NCI-H1105 (cell line): ENCODE measurements at regions not wholly inside any gene's neighbourhood (a gene's known extent, or its start where the extent isn't known, plus 50 kb on each side); places are given as distances from the start of the nearest gene placed in this dataset.
"Not testable (repeated sequence)": the region's sequence is repeated elsewhere in the genome, so short reads cannot be mapped to it uniquely, and the experiment has no call there.

Experiments used
- DNase-seq: peaks from one replicate; lab custom pipeline; 2025; lab: John Stamatoyannopoulos, UW

DNA sequence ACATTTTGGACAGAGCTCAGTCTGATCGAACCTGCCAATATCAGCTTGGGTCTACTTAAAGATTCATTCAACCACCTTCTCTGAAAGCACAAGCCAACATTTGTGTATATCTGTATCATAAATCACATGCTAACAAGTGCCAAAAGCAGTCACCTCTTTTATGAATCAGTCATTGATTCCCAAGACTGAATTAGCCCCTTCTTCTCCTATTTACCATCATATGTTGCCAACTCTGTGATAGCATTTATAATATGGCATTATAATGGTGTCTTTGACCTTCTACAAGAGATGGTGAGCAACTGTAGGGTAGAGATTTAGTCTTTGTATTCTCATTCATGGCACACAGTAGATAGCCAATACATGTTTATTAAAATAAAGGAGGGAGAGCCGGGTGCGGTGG is 61.4 kb downstream of the DDX53 start:
- no peak for DNase-seq

DNA sequence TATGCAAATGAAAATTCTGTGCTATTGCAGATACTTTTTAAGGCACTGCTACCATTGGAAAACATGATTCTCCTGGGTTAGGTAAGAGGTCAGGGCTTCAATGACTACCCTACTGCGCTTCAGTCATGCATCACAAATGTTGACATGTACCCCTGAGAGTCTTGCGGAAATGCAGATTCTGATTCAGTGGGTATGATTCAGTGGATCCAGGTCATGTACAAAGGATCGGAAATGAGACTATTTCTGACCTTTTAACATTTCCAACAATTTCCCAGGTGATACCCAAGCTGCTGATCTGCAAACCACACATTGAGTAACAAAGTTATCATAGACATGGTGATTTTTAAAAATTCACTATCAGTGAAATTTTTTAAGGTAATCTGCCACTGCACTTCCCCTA is 62.6 kb downstream of the DDX53 start:
- DNase-seq = no peak

DNA sequence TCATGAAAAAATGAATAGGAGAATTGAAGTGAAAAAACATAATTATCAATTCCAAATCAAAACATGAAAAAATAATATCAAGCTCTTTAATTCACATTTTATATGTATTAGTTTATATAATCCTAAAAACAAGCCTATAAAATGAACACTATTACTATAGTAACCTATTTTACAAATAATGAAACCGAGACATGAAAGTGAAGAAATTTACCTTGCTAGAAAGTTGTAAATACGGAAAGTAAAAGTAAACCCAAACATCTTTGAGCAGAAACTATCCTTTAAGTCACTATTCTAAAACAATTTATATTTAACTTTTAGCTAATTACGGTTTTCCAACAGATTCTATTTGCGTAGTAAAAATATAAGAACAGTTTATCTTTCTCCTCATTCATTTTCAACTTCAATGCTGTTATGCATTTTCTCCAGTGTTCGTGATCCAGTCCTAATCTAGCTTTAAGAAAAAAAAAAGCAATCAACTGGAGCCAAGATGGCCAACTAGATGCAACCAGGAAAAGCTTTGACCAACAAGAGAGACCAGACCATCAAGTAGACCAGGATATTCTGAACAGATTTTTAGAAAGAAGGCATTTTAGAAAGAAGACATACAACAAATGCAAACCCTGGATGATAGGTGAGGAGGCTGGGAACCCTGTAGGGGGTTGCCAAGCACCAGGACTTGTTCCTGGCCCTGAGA is 67.0 kb downstream of the DDX53 start:
- no peak for DNase-seq

DNA sequence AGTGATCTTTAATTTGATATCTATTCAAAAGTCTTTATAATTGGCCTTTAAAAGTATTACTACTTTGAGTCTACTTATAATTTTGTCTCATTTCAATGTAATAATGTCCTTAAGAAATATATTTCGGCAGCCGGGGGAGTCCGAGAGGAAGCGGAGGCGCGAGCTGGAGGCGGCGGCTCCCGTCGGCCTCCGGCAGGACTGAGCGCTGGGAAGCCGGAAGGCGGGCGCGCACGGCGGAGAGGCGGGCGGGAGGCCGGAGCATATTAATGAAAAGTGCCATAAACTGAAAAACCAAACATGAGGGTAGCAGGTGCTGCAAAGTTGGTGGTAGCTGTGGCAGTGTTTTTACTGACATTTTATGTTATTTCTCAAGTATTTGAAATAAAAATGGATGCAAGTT is 75.7 kb downstream of the DDX53 start:
- DNase-seq = not testable (repeated sequence)

DNA sequence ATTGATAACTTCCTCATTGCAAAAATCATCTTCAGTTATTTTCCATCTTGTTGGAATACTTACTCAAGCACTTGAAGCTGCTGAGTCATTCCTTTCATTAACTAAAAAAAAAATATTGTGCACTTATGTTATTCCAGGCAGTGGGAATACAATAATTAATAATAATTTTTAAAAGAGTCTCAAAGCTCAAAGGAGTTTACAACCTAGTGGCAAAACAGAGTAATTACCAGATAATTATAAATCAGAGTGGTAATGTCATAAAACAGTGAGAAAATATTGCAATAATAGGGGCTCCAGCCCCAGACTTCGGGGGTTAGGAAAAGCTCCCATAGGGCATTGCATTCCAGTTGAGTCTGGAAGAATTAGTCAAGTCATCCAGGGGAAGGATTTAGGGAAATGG is 79.6 kb downstream of the DDX53 start:
- DNase-seq = no peak

DNA sequence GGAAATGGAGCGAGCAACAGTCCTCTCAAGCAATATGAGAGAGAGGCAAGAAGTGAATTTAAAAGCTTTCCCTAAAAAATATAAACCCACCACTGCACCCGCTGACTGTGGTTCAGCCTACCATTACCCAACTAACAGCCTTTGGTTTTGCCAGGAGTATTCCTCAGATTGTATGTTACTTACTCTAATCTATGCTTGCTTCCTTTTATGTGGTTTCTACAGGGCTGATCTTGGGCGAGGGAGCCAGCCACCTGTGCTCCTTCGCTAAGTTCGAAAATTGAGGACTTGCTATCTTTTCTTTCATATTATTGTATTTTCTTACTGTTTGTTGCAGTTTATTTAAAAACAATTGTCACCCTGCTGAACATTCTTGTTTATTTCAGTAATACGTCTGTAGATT is 101.1 kb downstream of the DDX53 start:
- no peak for DNase-seq

DNA sequence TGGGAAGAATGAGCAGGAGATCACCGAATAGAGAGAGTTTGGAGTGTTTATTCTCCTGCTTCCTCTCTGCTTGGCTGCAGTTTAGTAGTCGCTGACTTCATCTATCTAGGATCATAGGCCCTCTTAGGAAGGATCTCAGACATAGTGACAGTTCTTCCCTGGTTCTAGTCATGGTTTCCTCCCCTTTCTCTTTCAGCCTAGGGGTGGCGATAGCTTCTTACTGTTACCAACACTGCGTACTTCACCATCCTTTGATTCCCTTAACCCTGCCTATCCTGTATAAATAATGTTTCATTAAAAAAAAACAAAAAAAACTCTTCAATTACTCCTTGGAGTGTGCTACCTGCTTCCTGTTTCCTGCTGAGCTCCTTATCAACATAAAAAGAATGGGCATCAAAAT is 103.8 kb downstream of the DDX53 start:
- no peak for DNase-seq

DNA sequence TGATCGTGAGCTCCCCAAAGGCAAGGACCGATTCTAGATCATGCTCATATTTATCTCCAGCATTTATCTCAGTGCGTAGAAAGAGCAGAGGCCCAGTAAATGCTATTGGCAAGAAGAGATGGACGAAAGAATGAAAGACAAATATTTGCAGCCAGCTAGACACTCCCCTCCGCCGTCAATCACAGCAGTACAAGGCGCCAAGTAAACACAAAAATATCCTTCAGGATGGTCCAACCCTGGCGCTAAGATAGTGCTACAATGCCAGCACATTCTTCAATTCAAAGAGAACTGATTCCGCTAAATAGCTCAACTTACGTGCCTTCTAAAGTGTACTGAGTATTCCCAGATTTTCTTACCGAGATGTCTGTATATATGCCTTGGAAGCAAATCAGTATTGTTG is 114.5 kb downstream of the DDX53 start:
- DNase-seq = no peak

DNA sequence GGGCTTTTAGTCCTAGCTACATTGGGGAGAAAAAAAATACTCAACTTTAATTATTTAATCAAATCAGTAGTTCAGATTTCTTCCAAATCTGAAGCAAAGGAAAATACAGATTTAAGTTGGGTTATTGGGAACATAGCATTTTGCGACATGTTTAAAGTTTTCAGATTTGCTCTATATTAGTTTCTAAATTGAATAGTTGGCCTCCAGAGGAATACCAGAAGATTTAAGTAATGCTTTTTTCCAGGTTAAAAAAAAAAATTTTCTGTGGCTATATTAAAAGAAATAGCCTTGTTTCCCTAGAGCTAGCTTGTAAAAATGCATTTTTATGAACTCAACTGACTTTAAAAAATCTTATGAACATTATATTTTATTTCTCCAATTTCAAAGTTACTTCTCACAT is 115.9 kb downstream of the DDX53 start:
- no peak for DNase-seq

DNA sequence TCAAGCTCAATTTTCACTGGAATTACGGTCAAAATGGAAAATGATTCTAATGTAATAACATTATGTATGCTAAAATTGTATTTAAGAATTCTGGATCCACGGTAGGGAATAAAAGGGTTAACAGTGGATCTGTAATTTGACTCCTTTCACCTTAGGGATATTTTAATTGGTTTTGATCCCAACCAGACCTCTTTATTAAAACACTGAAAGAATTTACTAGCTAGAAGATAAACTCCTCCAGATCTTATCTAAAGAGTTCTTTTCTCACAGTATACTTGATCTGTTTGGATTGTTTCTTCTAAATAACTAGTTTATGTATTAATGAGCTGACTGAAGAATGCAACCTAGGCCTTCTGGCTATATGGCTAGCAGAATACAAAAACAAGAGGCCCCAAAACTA is 118.4 kb downstream of the DDX53 start:
- DNase-seq = no peak

DNA sequence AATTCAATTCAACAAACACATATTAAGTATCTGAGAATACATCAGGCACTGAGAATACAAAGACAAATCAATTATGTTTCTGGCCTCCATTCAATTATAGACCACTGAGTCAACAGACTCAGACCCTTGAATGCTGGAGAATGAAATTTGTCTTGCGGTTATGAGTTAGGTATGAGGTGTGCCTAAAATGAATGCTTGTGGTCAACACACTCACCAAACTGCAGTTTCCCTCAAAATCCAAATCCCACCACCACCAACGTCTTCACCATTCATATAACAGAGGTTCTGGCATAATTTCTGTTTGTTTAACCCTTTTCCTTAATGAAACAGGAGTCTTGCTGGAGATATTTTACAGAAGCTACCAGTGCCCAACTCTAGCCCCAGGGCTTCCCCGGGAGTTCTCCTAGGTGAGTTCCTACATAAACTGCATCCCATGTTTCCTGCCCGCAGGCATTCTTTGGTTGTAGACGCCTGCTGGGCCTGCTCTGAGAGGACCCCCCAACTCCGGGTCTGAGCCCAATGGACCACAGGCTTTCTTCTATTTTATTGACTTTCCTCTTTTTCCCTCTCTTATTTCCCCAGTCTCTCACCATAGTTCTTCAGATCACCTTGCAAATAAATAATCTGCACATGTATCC is 119.2 kb downstream of the DDX53 start:
- no peak for DNase-seq

DNA sequence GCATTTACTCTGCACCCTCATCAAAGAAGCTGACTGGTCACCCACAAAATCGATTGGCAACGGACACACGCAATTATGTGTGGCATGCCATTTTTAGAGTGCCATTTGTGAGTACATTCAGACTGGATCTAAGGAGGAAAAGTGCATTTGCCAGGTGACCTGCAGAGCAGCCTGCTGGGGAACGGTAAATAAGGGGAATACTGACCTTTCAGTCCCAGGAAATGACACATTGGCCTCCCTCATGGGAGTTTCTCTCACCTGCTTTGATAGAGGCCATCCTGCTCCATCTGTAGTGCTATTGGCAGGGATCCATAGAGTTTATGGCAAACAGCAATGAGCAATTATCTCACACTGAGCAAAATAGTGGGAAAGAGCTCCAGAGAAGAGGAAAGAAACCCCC is 127.8 kb downstream of the DDX53 start:
- DNase-seq = peak; percentile 33

DNA sequence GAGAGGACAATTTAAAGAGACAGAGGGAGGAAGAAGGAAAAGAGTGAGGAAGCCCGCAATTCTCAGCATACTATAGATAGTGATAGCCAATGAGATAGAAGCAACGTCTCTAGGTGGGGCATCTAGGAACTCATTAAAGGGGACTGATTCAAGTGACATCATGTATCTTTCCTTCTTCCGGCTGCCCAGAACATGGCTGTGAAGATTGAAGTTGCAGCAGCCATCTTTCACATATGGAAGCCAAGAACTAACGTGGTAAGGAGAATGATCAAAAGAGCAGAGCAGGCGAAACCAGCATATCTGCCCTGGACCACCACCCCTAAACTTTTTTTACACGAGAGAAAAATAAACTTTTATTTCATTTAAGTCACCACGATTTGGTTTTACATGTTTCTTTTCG is 133.8 kb downstream of the DDX53 start:
- DNase-seq = no peak

DNA sequence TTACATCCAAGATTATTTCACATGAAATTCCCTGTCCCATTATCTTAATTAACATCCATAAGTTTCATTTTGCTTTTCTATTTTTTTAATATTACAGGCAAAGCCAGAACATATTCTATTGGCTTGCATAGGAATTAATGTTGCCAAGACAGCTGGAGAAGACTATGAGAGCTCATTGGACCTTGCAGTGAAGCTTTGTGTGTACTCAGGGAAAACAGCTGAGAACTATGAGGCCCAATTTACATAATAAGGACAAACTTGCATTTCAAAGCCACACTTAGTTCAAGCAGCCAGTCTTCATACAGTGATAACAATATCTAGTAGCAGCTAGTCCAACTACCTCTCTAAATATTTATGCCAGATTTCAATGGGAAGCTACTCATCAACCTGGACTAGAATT is 134.4 kb downstream of the DDX53 start:
- DNase-seq = no peak

DNA sequence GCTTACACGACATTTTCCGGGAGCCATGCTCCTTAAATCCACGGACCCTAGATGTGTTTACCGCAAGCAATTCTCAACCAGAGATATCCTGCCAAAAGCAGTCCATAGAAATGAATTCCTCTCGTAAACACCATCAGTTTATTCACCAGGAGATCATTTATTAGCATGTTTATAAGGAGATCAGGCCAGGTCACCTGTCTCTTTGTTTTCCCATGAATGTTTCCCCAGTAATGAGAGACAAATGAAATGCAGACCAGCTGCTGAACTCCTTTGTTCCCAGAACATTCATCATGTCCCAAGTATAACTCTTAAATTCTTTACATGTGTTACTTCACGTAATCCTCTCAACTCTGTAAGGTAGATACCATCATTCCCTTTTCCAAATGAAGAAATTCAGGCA is 137.1 kb downstream of the DDX53 start:
- DNase-seq = no peak

DNA sequence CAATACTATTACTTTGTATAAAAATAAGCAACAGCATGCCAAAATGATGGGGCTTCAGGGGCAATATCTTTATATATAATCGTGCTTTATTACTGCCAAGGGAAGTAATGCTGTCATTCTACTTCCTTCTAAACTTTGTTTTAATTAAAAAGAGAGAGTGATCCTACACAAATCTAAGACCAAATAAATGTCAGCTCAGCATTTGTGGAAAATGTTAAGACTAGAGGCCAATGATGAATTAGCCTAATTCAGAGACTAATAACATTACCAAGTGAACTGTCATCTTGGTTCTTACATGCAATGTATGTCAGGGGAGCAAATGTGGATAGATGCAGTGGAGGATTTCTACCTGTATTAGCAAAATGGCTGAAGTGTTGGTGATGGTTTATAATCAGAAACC is 166.4 kb upstream of the PTCHD1 start:
- no peak for DNase-seq

DNA sequence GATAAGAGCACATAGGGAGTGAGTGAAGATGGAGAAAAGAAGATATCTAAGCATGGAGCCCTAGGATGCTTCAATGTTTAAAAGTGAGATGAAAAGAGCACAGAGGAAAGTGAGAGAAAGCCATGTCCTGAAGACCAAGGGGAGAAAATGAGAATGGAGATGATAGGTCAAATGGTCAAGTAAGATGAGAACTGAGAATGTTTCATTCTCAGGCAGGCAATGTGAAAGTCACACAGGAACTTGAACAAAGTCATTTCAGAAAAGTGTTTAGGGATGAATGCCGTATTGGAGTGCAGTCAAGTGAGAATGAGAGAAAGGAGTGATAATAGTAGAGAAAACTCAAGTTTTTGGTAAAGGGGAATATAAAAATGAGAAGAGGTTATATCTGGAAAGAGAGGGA is 148.7 kb upstream of the PTCHD1 start:
- no peak for DNase-seq

DNA sequence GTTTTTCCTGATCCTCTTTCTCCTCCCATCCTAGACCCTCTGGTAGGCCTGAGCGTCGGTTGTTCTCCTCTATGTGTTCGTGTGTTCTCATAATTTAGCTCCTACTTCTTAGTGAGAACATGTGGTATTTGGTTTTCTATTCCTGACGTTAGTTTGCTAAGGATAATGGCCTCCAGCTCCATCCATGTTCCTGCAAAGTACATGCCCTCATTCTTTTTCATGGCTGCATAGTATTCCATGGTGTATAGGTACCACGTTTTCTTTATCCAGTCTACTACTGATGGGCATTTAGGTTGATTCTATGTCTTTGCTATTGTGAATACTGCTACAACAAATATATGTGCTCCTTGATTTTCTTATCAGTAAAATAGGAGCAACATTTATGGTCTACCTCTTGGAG is 146.8 kb upstream of the PTCHD1 start:
- no peak for DNase-seq

DNA sequence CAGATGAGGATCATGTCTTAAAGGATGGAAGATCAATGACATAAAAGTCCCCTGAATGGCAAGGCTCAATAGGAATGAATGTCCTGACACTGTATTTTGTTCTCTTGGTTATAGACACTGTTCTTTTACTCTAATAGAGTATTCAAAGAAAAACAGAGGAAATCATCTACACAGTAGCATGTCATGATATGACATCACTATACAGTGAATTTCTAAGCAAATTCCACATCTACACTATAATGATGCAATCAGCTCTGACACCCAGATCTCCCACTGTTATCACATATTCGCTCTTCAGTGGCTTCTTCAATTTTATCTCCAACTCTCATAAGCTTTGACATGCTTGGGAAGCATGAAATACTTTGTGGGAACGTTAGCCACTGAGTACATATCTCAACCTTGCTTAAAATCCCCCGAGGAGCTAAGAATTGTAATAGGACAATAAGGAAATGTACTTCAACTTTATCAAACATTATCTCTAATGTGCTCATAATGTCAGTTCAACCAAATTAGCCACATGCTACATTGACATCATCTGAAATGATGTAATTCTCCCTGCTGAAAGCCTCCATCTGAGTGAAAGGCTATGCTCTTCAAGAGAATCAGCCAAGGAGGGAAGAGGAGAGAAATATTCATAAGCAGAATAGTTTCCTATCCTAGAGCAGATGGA is 139.6 kb upstream of the PTCHD1 start:
- DNase-seq = no peak

DNA sequence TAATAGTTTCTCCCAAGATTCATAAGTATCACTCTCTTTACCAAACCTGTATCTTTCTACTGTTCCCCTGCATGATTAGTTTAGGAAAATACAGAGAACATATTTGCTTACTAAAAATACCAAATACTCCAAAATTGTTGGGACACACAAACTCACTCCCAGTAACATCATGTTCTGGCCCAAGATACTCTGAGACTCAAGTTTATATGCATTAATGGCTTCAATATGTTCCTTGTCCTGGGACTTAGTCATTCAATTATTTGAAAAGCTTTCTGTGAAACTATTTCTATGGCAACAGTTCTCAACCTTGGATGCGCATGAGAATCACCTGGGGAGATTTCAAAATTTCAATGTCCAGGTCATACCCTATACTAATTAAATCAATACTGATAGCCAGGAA is 138.9 kb upstream of the PTCHD1 start:
- DNase-seq = no peak

DNA sequence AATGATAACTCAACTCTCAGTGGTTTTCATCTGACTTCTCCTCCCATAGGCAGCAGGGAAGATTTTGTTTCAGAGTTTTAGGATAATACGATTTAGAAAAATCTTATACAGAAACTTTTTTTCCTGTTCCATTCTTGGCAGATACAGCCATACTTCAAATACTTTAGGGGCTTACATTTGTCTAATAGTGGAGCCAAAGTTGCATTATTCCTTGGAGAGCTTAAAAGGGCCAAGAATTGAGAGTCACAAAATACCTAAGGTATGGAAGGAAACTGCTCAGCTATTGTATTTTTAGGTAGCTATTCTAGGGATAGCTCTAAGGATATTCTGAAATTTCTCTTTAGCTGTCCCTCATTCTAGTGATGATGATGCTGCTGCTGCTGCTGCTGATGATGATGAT is 132.9 kb upstream of the PTCHD1 start:
- no peak for DNase-seq

DNA sequence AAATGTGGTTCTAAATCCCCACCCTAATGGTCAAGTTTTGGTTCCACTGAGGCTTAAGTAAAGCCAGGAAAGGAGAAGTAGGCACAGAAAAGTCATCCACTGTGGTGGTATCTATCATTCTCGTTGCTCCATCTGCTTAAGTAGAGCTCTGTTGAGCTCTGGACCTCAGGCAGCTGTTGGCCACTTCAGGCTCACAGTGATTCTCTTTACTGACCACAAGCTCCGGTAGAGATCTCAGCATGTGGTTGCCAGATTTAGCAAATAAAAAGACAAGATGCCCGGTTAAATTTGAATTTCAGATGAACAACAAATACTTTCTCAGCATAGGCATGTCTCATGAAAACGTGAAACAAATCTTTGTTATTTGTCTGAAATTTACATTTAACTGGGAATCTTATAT is 132.3 kb upstream of the PTCHD1 start:
- no peak for DNase-seq

DNA sequence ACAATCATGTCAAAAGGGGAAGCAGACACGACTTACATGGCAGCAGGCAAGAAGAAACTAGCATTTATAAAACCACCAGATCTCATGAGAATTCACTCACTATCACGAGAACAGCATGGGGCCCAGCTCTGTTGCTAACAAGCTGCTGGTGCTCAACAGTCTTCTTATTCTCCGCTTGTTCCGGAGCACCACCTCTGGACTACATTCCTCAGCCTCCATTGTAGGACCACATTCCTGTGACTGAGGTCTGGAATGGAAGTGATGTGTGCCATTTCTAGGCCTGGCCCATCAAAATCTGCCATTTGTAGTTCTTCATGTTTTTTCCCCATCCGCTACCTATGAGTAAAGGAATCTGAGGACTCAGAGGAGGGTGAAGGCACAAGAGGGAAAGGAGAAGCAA is 111.5 kb upstream of the PTCHD1 start:
- DNase-seq = no peak

DNA sequence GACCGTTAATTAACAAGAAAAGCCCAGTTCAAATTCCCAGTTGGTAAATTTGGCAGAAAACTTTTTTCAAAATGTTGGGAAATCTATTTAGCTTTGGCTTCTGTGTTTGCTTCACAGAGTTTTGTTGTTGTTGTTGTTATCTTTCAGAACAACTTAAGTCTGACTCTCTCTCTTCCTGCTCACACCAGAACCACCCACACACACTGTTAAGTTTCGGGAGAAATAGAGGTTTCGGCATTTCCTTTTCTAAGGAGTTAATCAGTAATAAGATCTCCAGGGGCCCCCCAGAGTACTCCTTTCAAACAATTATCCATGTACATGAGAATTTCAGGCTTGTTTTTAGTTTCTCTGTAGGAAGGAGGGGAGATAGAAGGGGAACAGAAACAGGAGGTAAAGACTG is 106.2 kb upstream of the PTCHD1 start:
- no peak for DNase-seq
